ENCODE measurements at regions not wholly inside any gene's neighbourhood (a gene's known extent, or its start where the extent isn't known, plus 50 kb on each side); places are given as distances from the start of the nearest gene placed in this dataset.
A peak's percentile ranks its signal among the peaks of the same experiment; 100 is the strongest.

- no peak for DNase-seq (ENCODE audit: low read depth in 2 of 2)
- no peak overlapping the region for H3K4me3 ChIP-seq (replicated peaks in 1 of 2; ENCODE audit: low read depth in 2 of 2, low read length in 2 of 2)
- no peak for TF ChIP-seq CTCF (IDR thresholded peaks at IDR 0.05; ENCODE audit: low read depth, low read length)
Measured at GRCh38 chr16:55971447-55971846, 96.3 kb upstream of the CES5A start.

GRCh38 chr16:55968221-55968620, 93.0 kb upstream of the CES5A start:
- H3K4me3 ChIP-seq (replicated peaks in 1 of 2; ENCODE audit: low read depth in 2 of 2, low read length in 2 of 2): no peak overlapping the region
- no peak for DNase-seq (ENCODE audit: low read depth in 2 of 2)
- no peak for TF ChIP-seq CTCF (IDR thresholded peaks at IDR 0.05; ENCODE audit: low read depth, low read length)

GRCh38 chr16:55964923-55965475, 89.8 kb upstream of the CES5A start:
- TF ChIP-seq CTCF (IDR thresholded peaks at IDR 0.05; ENCODE audit: low read depth, low read length): no peak
- no peak overlapping the region for H3K4me3 ChIP-seq (replicated peaks in 1 of 2; ENCODE audit: low read depth in 2 of 2, low read length in 2 of 2)
- DNase-seq (ENCODE audit: low read depth in 2 of 2): no peak

- TF ChIP-seq CTCF (IDR thresholded peaks at IDR 0.05; ENCODE audit: low read depth, low read length): no peak
- DNase-seq (ENCODE audit: low read depth in 2 of 2): no peak
- H3K4me3 ChIP-seq (replicated peaks in 1 of 2; ENCODE audit: low read depth in 2 of 2, low read length in 2 of 2): no peak overlapping the region
Measured at GRCh38 chr16:55955845-55956244, 80.7 kb upstream of the CES5A start.

GRCh38 chr16:55955424-55955823, 80.3 kb upstream of the CES5A start:
- TF ChIP-seq CTCF (IDR thresholded peaks at IDR 0.05; ENCODE audit: low read depth, low read length): no peak
- no peak for DNase-seq (ENCODE audit: low read depth in 2 of 2)
- H3K4me3 ChIP-seq (replicated peaks in 1 of 2; ENCODE audit: low read depth in 2 of 2, low read length in 2 of 2): no peak overlapping the region

GRCh38 chr16:55954906-55955305, 79.7 kb upstream of the CES5A start:
- DNase-seq (ENCODE audit: low read depth in 2 of 2): no peak
- no peak overlapping the region for H3K4me3 ChIP-seq (replicated peaks in 1 of 2; ENCODE audit: low read depth in 2 of 2, low read length in 2 of 2)
- no peak for TF ChIP-seq CTCF (IDR thresholded peaks at IDR 0.05; ENCODE audit: low read depth, low read length)

GRCh38 chr16:55949518-55949917, 74.3 kb upstream of the CES5A start:
- DNase-seq (ENCODE audit: low read depth in 2 of 2): peak in 1 of 2 donors; percentile 30
- no peak overlapping the region for H3K4me3 ChIP-seq (replicated peaks in 1 of 2; ENCODE audit: low read depth in 2 of 2, low read length in 2 of 2)
- TF ChIP-seq CTCF (IDR thresholded peaks at IDR 0.05; ENCODE audit: low read depth, low read length): no peak

Measured in cardiac fibroblast (primary cell).